GM12878 (cell line): ENCODE measurements at regions not wholly inside any gene's neighbourhood (a gene's known extent, or its start where the extent isn't known, plus 50 kb on each side); places are given as distances from the start of the nearest gene placed in this dataset.

ENCODE experiments used
- ATAC-seq: fragments of 200-7000 bp; cut with Tn5 transposase; 3 replicates; pipeline ENCODE4 v1.9.1; 2020; ENCODE audit warnings: mild to moderate bottlenecking, moderate library complexity
- BruUV-seq: library from RNA; stranded (reverse); fragments of 400-500 nt; replicated peaks from 2 replicates; lab custom pipeline; 2021; lab: Mats Ljungman, UMichigan
- CTCF ChIA-PET: fragments of 300-600 bp; sonication (Branson Sonifier 250); formaldehyde crosslinking; extraction: SDS; loops from one replicate; lab custom pipeline; 2021; ENCODE audit warnings: inconsistent platforms; lab: Yijun Ruan, JAX
- POLR2A ChIA-PET: fragments of 350-600 bp; formaldehyde crosslinking; extraction: SDS; loops from one replicate; lab custom pipeline; 2021; ENCODE audit warnings: inconsistent platforms; lab: Charles Lee
- RAD21 ChIA-PET: fragments of 300-600 bp; sonication (Branson Sonifier 250); formaldehyde crosslinking; loops from one replicate; lab custom pipeline; 2023; ENCODE audit warnings: antibody characterized with exemption; ENCODE audit not compliant: unreplicated experiment; lab: Charles Lee
- SMC1A ChIA-PET: fragments of 300-600 bp; sonication (Branson Sonifier 250); formaldehyde crosslinking; loops from one replicate; lab custom pipeline; 2023; ENCODE audit not compliant: unreplicated experiment, uncharacterized antibody; lab: Charles Lee
- DNase-seq: peaks from one replicate; pipeline ENCODE4 v3.0.0-alpha.2; 2011; ENCODE audit warnings: low read depth, low spot score
- FAIRE-seq: peaks from 3 replicates; lab custom pipeline; 2011; peaks lifted over from hg19 to GRCh38; lab: Jason Lieb, UNC
- H2AFZ ChIP-seq: 2 replicates; pipeline ENCODE4 v1.6.0; 2011; ENCODE audit warnings: low read depth, low read length, control low read depth; ENCODE audit not compliant: control insufficient read depth
- H3K27ac ChIP-seq: 2 replicates; pipeline ENCODE4 v1.5.1; 2011; ENCODE audit warnings: control low read depth; ENCODE audit not compliant: control insufficient read depth, insufficient read depth
- H3K27me3 ChIP-seq, 2 experiments: replicated peaks in 1 of 2; 2 replicates each; pipeline versions ENCODE4 v1.6.0 to v1.6.1; 2011; ENCODE audit warnings: low read length in 1 of 2; ENCODE audit not compliant: control insufficient read depth in 2 of 2, insufficient read depth in 2 of 2
- H3K36me3 ChIP-seq, 2 experiments: 2 replicates each; pipeline ENCODE4 v1.5.1; 2011; ENCODE audit warnings: low read length in 1 of 2; ENCODE audit not compliant: control insufficient read depth in 2 of 2, insufficient read depth in 2 of 2
- H3K4me1 ChIP-seq: 2 replicates; pipeline ENCODE4 v1.6.1; 2011; ENCODE audit warnings: mild to moderate bottlenecking, low read length, moderate library complexity, mixed read lengths; ENCODE audit not compliant: control insufficient read depth, insufficient read depth
- H3K4me2 ChIP-seq: 2 replicates; pipeline ENCODE4 v1.6.0; 2011; ENCODE audit warnings: control low read depth; ENCODE audit not compliant: control insufficient read depth, insufficient read depth
- H3K4me3 ChIP-seq: fragments of 200-600 bp; sonication (generic); 2 replicates; pipeline ENCODE4 v1.5.1; 2016
- H3K79me2 ChIP-seq: 2 replicates; pipeline ENCODE4 v1.6.0; 2011; ENCODE audit warnings: low read length; ENCODE audit not compliant: control insufficient read depth, insufficient read depth
- H3K9ac ChIP-seq: 2 replicates; pipeline ENCODE4 v1.8.0; 2011; ENCODE audit warnings: low read length, control low read depth, mixed read lengths; ENCODE audit not compliant: control insufficient read depth, insufficient read depth
- H3K9me3 ChIP-seq: replicated peaks from 3 replicates; pipeline ENCODE4 v1.5.1; 2011; ENCODE audit warnings: mild to moderate bottlenecking, low read length; ENCODE audit not compliant: control insufficient read depth, insufficient read depth
- H4K20me1 ChIP-seq: 2 replicates; pipeline ENCODE4 v1.6.0; 2011; ENCODE audit not compliant: control insufficient read depth, insufficient read depth
- BCL3 ChIP-seq: IDR thresholded peaks from 2 replicates; pipeline ENCODE4 v1.6.1; 2011; ENCODE audit warnings: borderline replicate concordance, low read depth, mild to moderate bottlenecking, moderate library complexity, low read length; ENCODE audit not compliant: insufficient read depth, poor library complexity, severe bottlenecking
- GATAD2B ChIP-seq: fragments of 450-650 bp; conservative IDR thresholded peaks from 2 replicates; pipeline ENCODE4 v1.6.1; 2017; ENCODE audit warnings: low read depth, mild to moderate bottlenecking, moderate library complexity
- HDAC2 ChIP-seq: fragments of 200-600 bp; sonication (generic); IDR thresholded peaks from 2 replicates; pipeline ENCODE4 v1.6.1; 2017
- IRF3 ChIP-seq: fragments of 450-650 bp; IDR thresholded peaks from 2 replicates; pipeline ENCODE4 v1.6.1; 2014; ENCODE audit warnings: mild to moderate bottlenecking
- JUND ChIP-seq: IDR thresholded peaks from 2 replicates; pipeline ENCODE4 v1.6.1; 2012; ENCODE audit warnings: low read depth, mild to moderate bottlenecking, low read length, improper control_type of control experiment, moderate library complexity
- KDM1A ChIP-seq: fragments of 200-600 bp; sonication (generic); IDR thresholded peaks from 2 replicates; pipeline ENCODE4 v1.6.1; 2016; ENCODE audit warnings: borderline replicate concordance
- MTA2 ChIP-seq: fragments of 450-650 bp; IDR thresholded peaks from 2 replicates; pipeline ENCODE4 v1.6.1; 2016; ENCODE audit warnings: low read depth, mild to moderate bottlenecking, moderate library complexity
- NRF1 ChIP-seq: conservative IDR thresholded peaks from 2 replicates; pipeline ENCODE4 v1.6.1; 2011; ENCODE audit warnings: mild to moderate bottlenecking, low read depth, low read length, improper control_type of control experiment
- REST ChIP-seq: IDR thresholded peaks from 2 replicates; pipeline ENCODE4 v1.6.1; 2012; ENCODE audit warnings: mild to moderate bottlenecking, low read depth, low read length
- SRF ChIP-seq, 2 experiments: IDR thresholded peaks; 2 replicates each; pipeline ENCODE4 v1.6.1; 2011; ENCODE audit warnings: low read depth in 2 of 2, low read length in 2 of 2, mild to moderate bottlenecking in 1 of 2, moderate library complexity in 1 of 2
- STAT1 ChIP-seq: fragments of 450-650 bp; conservative IDR thresholded peaks from 2 replicates; pipeline ENCODE4 v1.6.1; 2014; ENCODE audit warnings: antibody characterized with exemption, mild to moderate bottlenecking
- ZNF274 ChIP-seq: IDR thresholded peaks from one replicate; pipeline ENCODE4 v1.8.0; 2011; ENCODE audit not compliant: insufficient read length, insufficient read depth
- WGBS: methylation state at CpG from one replicate; pipeline ENCODE4 v1.1.6; 2016; ENCODE audit warnings: low lambda C conversion rate; ENCODE audit not compliant: insufficient replicate concordance, insufficient coverage; ENCODE audit errors: missing lambda C conversion rate; 5-methylcytosine and 5-hydroxymethylcytosine counted together
- in situ Hi-C: fragments of 300-500 bp; cut with MboI; formaldehyde crosslinking; loops from 9 replicates; pipeline ENCODE4 v1.14.3; 2018; ENCODE audit warnings: mixed read lengths
- intact Hi-C: fragments of 100-400 bp; cut with micrococcal nuclease; formaldehyde crosslinking; loops from one replicate; pipeline ENCODE4 v1.14.2; 2022; ENCODE audit not compliant: unreplicated experiment

GRCh38 chr17:79504181-79504605, 106.7 kb downstream of the RBFOX3 start (continued):
- TF ChIP-seq BCL3 (no peak), IRF3 (no peak)

- TF ChIP-seq STAT1 (no peak), JUND (no peak), REST (no peak), ZNF274 (no peak), GATAD2B (no peak), KDM1A (no peak), SRF (IDR thresholded peaks at IDR 0.05; ENCODE audit: low read depth in 2 of 2, low read length in 2 of 2) (no peak), HDAC2 (no peak), MTA2 (no peak), NRF1 (no peak)
- Histone ChIP-seq H3K27me3 (peaks cover 0 to 5% of the 10 kb centered on the region in 2 experiments; a peak in 2 of 4 replicates), H2AFZ (no peak overlapping the region), H3K27ac (no peak overlapping the region), H3K79me2 (no peaks in the 10 kb centered on the region), H3K36me3 (no peaks in the 10 kb centered on the region), H3K4me2 (no peak overlapping the region), H3K9me3 (no peaks in the 10 kb centered on the region), H3K9ac (no peak overlapping the region), H3K4me3 (no peak overlapping the region), H3K4me1 (no peaks in the 10 kb centered on the region), H4K20me1 (no peaks in the 10 kb centered on the region)
- ChIA-PET RAD21 (no interaction called here), CTCF (no interaction called here), POLR2A (no interaction called here), SMC1A (no interaction called here)
- no peak for FAIRE-seq
- no TSS peak for BruUV-seq
- in situ Hi-C loops (no loop called here), intact Hi-C loops (no loop called here)
- ATAC-seq, result no peak
- DNase-seq, result no peak
- 4% methylated on average over 15 of the region's 15 CpGs for WGBS
These were observed 107.6 kb downstream of the RBFOX3 start for GRCh38 chr17:79503126-79503839.
